ENCODE measurements at regions not wholly inside any gene's neighbourhood (a gene's known extent, or its start where the extent isn't known, plus 50 kb on each side); places are given as distances from the start of the nearest gene placed in this dataset.
"Not testable (repeated sequence)": the region's sequence is repeated elsewhere in the genome, so short reads cannot be mapped to it uniquely, and the experiment has no call there.

- Histone ChIP-seq H3K4me2 (no peak overlapping the region), H3K4me1 (no peaks in the 10 kb centered on the region), H3K4me3 (no peak overlapping the region), H3K9me3 (no peaks in the 10 kb centered on the region; the same call in 2 of the 3 replicates), H3K27ac (no peak overlapping the region)
- CTCF ChIA-PET: no interaction called here
- TF ChIP-seq ELK1 (IDR thresholded peaks at IDR 0.05; ENCODE audit: low read depth, low read length): no peak
- no peak for TF ChIP-seq ESRRA (IDR thresholded peaks at IDR 0.05; ENCODE audit: borderline replicate concordance, low read length)
- no peak for TF ChIP-seq HOXB5 (CRISPR knock-in tag; IDR thresholded peaks at IDR 0.05)
- no peak for TF ChIP-seq CBX8 (IDR thresholded peaks at IDR 0.05)
- no peak for TF ChIP-seq GATA3 (IDR thresholded peaks at IDR 0.05; ENCODE audit: borderline replicate concordance)
- no peak for TF ChIP-seq MAZ (IDR thresholded peaks at IDR 0.05; ENCODE audit: borderline replicate concordance, low read depth, low read length)
- TF ChIP-seq EP300 (IDR thresholded peaks at IDR 0.05): no peak
- no peak for TF ChIP-seq HDAC2 (IDR thresholded peaks at IDR 0.05)
- TF ChIP-seq JUN (IDR thresholded peaks at IDR 0.05): no peak
- no peak for TF ChIP-seq EHF (CRISPR knock-in tag; IDR thresholded peaks at IDR 0.05)
- TF ChIP-seq CEBPB (IDR thresholded peaks at IDR 0.05): no peak
- TF ChIP-seq RARB (CRISPR knock-in tag; IDR thresholded peaks at IDR 0.05): no peak
- WGBS (ENCODE audit: missing lambda C conversion rate): 2% methylated on average over 1 of the region's 1 CpG
- POLR2A ChIA-PET: no interaction called here
- FAIRE-seq (no peak), ATAC-seq (no peak), DNase-seq (ENCODE audit: low read depth in 1 of 2, low spot score in 1 of 2) (no peak)
These were observed 416.0 kb upstream of the CNTNAP5 start for GRCh38 chr2:123609077-123609476.

GRCh38 chr2:123614596-123614995 is 410.5 kb upstream of the CNTNAP5 start:
- ChIA-PET POLR2A (no interaction called here), CTCF (no interaction called here)
- Histone ChIP-seq H3K4me2 (no peak overlapping the region), H3K4me3 (no peak overlapping the region), H3K27ac (no peak overlapping the region), H3K9me3 (0 out of 3 replicates have a peak, but pooled peaks cover 2% of the 10 kb centered on the region), H3K4me1 (no peaks in the 10 kb centered on the region)
- DNase-seq (ENCODE audit: low read depth in 1 of 2, low spot score in 1 of 2): no peak
- TF ChIP-seq HDAC2 (IDR thresholded peaks at IDR 0.05) (no peak), REST (IDR thresholded peaks at IDR 0.05) (no peak), KDM1A (IDR thresholded peaks at IDR 0.05; ENCODE audit: low read depth) (no peak), CHD2 (IDR thresholded peaks at IDR 0.05; ENCODE audit: low read length, partially characterized antibody) (no peak), ATOH8 (CRISPR knock-in tag; IDR thresholded peaks at IDR 0.05; ENCODE audit: low read depth) (no peak), EHMT2 (IDR thresholded peaks at IDR 0.05; ENCODE audit: low read depth) (no peak), JUN (IDR thresholded peaks at IDR 0.05) (no peak), FOSL2 (IDR thresholded peaks at IDR 0.05) (no peak), FOSL2 (CRISPR knock-in tag; IDR thresholded peaks at IDR 0.05) (no peak), ZFP36 (IDR thresholded peaks at IDR 0.05; ENCODE audit: borderline replicate concordance, partially characterized antibody) (no peak), KDM5A (IDR thresholded peaks at IDR 0.05) (no peak)
- ATAC-seq: no peak
- no peak for FAIRE-seq

GRCh38 chr2:123618642-123619041 is 406.4 kb upstream of the CNTNAP5 start:
- FAIRE-seq; CTCF ChIA-PET; H3K27ac ChIP-seq; H3K4me2 ChIP-seq; H3K4me3 ChIP-seq; H3K4me1 ChIP-seq; DNase-seq (ENCODE audit: low read depth in 1 of 2, low spot score in 1 of 2); H3K9me3 ChIP-seq; POLR2A ChIA-PET; ATAC-seq: not testable (repeated sequence)
- WGBS (ENCODE audit: missing lambda C conversion rate): 14% methylated on average over 8 of the region's 8 CpGs
